Suprapubic skin (tissue), 4 donors: ENCODE measurements at regions not wholly inside any gene's neighbourhood (a gene's known extent, or its start where the extent isn't known, plus 50 kb on each side); places are given as distances from the start of the nearest gene placed in this dataset.

Source experiments
- EP300 ChIP-seq: sonication (generic); formaldehyde crosslinking; IDR thresholded peaks from one replicate; pipeline ENCODE4 v1.6.1; 2017; ENCODE audit warnings: antibody characterized with exemption
- POLR2AphosphoS5 ChIP-seq, 3 donors: sonication (generic); formaldehyde crosslinking; IDR thresholded peaks; one replicate each; pipeline ENCODE4 v1.6.1; 2017; ENCODE audit warnings: antibody characterized with exemption in 3 of 3

GRCh38 chr11:112829971-112830654, 131.1 kb upstream of the NCAM1 start:
- TF ChIP-seq POLR2AphosphoS5 (IDR thresholded peaks at IDR 0.05) (no peak), EP300 (no peak)
